Skin epidermis (tissue), 12 donors: ENCODE measurements at regions not wholly inside any gene's neighbourhood (a gene's known extent, or its start where the extent isn't known, plus 50 kb on each side); places are given as distances from the start of the nearest gene placed in this dataset.

Experiments
- H3K27ac ChIP-seq, 21 experiments: fragments of 200-600 bp; sonication (generic) in 11 of 21; one replicate each; pipeline ENCODE4 v1.5.0; 2020; ENCODE audit warnings: mild to moderate bottlenecking in 3 of 21, inconsistent platforms in 2 of 21, moderate library complexity in 2 of 21
- H3K4me3 ChIP-seq, 7 experiments: fragments of 200-600 bp; sonication (generic) in 2 of 7; one replicate each; pipeline ENCODE4 v1.5.0; 2020; ENCODE audit warnings: inconsistent platforms in 2 of 7, mild to moderate bottlenecking in 2 of 7, moderate library complexity in 1 of 7

DNA sequence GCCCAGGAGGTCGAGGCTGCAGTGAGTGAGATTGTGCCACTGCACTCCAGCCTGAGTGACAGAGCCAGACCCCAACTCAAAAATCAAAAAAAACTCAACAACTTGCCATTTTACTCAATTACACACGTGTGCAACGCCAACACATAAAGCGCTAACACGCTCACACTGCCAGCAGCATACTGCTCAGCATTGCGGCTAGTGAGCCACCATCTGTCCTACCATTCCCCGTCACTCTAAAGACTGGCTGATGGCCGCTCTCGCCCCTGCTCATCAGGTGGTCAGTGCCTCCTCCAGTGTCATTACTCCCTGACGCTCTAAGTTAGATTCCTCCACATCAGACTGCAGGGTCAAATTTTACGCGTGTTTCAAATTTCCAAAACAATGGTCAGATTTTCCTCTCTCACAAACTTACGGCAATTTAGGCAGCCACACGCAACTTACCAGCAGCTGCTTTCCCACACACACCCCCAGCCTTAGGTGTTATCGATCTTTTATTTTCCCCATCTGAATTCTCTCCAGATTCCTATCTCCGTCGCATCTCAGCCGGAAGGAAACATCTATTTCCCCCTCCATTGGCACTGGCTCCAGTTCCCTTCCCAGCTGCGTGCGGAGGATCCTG is 240.8 kb downstream of the C16orf95 start:
- H3K27ac ChIP-seq = no peak overlapping the region
- H3K4me3 ChIP-seq = no peak overlapping the region

DNA sequence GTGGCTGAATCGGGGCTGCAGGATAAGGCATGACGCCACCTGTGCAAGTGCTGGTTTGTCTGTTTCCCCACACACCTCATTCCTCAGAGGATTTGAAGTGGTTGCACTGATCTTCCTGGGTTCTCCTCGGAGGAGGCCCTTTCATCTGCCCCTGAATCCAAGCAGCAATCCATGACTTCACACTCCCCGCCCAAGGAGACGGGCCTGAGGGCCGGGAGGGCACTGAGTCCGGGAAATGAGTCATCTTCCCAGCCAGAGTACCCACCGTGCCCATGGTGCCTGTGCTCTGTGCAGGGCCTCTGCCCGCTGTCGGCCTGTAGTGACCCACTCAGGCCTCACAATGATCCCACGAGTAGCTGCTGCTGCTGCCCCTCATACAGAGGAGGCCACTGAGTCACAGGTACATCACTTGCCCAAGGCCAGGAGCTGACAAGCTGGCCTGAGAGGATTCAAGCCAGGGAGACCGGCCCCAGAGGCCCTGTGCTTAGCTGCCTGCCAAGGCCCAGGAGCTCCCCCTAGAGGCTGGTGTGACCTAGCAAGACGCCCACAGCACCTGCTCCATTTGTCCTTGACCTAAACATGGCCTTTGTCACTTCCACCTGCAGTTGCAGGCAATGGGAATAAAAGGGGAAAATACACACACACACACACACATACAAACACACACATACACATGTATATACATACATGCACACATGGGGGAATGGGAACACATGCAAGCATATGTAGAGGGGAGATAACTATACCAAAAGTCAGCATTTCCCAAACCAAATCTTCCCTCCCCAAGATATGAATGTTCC is 240.0 kb downstream of the C16orf95 start:
- H3K27ac ChIP-seq = no peak overlapping the region
- H3K4me3 ChIP-seq = no peak overlapping the region

DNA sequence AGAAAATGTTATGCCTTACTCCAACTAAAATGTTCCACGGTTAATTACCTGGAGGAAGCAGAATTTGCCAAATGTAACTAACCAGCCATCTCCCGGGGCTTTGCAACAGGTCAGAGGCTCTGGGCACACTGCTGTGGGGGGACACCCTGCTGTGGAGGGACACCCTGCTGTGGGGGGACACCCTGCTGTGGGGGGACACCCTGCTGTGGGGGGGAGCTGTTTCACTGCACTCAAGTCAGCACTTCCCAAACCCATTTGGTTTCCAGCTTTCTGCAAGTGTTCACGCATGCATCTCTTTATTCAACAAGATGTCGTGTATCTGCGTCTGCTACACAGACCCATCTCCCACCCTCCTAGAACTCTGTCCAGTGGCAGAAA is 239.5 kb downstream of the C16orf95 start:
- no peak overlapping the region for H3K27ac ChIP-seq
- H3K4me3 ChIP-seq = no peak overlapping the region

DNA sequence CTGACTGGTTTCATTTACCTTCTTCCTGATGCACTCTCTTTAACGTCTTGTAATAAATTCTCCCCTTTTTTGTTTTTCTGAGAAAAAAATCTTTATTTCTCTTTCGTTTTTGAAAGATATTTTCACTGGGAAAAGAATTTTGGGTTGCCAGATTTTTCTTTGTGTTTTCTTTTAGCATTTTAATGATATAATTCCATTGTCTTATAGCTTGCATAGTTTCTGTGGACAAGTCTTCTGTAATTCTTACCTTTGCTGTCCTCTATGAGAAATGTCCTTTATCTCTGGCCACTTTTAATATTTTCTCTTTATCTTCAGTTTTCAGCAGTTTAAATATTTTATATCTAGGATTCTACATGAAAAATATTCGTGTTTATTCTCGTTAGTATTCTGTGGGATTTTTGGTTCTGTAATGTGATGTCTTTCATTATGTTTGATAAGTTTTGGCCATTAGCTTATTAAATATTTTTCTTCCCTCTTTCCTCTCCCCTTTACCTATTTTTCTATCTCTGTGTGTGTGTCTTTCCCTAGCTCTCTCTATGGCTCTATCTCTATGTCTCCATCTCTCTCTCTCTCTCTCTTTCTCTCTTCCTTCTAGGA is 236.5 kb downstream of the C16orf95 start:
- Histone ChIP-seq H3K4me3 (no peak overlapping the region), H3K27ac (no peak overlapping the region)

DNA sequence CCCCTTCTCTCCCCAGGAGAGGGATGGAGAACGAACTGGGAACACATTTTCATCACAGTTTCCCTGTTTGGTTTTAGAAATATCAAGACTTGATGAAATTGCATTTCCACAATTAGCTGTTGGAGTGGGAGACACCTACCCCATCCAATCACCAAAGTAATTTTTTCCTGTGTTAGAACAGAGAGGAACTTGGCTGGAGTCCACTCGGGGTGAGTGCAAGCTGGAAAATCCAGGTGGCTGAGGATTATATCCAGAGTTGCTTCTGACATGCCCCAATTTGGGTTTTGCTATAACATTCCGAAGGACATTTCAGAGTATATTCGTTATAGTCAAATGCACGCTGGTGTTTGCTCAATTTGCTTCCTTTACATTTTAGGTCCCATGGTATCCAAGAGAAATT is 231.8 kb downstream of the C16orf95 start:
- H3K27ac ChIP-seq = no peak overlapping the region

DNA sequence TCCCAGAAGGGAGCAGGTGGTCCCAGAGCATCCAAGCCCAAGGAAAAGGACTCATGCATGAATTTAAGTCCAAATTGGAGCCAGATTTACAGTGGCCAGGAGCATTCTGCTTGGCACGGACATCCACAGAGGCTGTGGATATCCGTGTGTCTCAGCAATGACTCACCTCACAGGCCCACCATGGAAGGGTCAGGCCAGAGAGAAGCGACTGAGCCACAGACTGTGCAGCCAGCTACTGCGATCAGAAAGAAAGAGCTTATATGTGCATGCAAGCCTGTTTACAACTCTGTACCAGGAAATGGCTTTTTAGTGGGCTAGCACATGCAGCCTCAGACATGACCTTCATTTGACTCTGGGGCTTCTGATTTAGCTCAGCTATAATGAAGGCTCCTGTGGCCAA is 231.0 kb downstream of the C16orf95 start:
- H3K4me3 ChIP-seq = no peak overlapping the region
- H3K27ac ChIP-seq = no peak overlapping the region

More for the DNA sequence above, 231.8 kb downstream of the C16orf95 start:
- no peak overlapping the region for H3K4me3 ChIP-seq

DNA sequence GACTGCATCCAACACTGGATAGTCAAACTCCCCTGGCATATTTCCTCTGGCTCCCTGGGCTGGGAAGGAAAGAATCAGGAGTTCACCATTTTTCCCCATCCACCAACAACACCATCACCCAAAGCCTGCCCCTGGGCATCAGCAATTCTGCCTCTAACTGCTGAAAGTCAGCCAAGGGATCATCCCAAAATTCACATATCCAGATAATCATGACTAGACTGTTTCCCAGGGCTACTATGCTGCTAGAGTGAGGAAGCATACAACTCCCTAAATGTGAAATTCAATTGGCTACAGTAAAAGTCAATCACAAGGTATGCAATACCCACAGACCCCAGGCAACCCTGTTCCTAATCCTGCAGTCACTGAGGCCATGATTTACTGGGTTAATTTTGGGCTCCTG is 230.6 kb downstream of the C16orf95 start:
- Histone ChIP-seq H3K27ac (no peak overlapping the region), H3K4me3 (no peak overlapping the region)

DNA sequence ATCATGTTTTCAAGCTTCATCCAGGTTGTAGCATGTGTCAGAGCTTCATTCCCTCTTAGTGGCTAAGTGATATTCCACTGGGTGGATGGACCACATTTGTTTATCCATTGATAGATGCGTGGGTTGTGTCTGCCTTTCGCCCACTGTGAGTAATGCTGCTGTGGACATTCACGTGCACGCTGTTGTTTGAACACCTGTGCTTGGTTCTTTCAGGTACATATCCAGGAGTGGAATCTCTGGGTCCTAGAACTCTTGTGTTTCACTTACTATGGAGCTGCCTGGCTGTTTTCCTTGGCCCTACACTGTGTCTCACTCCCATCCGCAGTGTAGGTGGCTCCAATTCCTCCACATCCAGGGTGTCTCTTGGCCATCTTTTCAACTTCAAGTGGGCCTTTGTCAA is 224.2 kb downstream of the C16orf95 start:
- Histone ChIP-seq H3K27ac (no peak overlapping the region), H3K4me3 (no peak overlapping the region)

DNA sequence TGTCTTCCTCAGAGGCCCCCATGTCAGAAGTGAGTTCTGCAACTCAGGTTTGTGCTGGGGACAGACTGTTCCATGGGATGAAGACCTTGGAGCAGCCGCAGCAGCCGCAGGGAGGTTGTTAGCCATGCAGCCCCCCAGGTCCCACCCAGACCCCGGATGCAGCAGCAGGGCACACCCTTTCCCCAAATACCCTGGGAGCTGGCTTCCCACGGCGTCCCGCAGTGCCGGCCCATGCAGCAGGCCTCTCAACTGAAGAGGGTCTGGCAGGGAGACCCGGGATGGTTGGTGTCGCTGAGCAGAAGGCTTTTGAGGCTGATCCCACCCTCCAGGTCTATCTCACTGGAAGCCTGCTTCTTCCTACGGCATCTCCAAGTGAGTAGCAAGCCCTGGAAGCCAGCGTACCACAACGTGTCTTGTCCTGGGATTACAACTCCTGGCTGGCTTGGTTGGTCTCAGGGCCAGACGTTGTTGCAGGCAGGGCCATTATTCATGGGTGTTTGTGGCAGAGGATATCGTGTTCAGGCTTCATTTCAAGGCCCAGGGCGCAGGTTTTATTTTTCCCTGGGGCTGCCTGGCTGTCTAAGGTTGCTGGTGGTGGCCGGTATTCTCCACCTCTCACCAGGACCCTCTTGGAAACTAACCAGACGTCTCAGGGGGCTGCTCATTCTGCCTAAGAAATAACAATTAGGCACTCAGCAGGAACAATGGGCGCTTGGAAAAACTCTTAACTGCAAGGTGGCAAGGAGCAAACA is 223.2 kb downstream of the C16orf95 start:
- no peak overlapping the region for H3K27ac ChIP-seq
- H3K4me3 ChIP-seq = no peak overlapping the region

DNA sequence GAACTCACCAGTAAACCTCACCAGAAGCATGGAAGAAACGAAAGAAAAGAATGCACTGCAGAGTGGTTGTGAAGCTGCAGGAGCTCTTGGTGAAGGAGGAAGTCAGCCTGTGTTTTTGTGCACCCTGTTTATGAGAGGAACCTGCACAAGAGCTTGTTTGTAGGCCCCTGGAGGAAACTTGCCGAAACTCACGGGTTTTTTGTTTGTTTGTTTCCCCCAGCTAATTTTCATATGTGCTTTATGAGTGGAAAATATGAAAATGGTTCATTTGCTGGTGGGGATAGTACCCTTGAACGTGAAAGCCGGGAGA is 222.7 kb downstream of the C16orf95 start:
- no peak overlapping the region for H3K4me3 ChIP-seq
- no peak overlapping the region for H3K27ac ChIP-seq

DNA sequence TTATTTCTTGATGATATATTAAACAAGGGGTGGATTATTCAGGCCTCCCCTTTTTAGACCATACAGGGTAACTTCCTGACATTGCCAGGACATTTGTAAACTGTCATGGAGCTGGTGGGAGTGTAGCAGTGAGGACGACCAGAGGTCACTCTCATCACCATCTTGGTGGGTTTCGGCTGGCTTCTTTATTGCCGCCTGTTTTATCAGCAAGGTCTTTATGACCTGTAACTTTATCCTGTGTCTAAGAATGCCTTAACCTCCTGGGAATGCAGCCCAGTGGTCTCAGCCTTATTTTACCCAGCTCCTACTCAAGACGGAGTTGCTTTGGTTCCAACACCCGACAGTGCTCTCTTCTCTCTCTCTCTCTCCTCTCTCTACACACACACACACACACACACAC is 221.9 kb downstream of the C16orf95 start:
- Histone ChIP-seq H3K4me3 (no peak overlapping the region), H3K27ac (no peak overlapping the region)

DNA sequence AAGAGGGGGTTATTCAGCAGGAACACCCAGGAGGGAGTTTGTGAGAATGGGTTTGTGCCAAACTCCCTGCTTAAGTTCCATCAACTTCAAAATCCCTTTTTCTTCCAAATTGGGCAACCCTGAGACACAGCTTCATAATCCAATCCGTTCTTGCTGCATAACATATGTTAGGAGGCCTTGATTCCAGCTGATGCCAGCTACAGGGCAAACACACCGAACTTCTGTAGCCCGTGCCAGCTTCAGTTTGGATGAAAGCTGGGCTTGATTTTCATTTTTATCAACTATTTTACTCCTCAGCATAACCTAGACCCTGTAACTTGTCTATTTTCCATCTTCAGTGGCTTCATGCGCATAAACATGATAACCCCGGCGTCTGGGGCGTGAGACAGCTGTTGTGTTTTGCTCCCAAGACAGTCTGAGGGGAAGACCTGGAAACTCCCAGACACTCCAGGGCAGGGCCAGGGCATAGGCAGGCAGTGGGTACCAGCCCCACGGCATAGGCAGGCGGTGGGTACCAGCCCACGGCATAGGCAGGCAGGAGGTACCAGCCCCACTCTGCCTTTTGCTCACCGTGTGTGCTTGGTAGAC is 220.4 kb downstream of the C16orf95 start:
- H3K27ac ChIP-seq = no peak overlapping the region
- H3K4me3 ChIP-seq = no peak overlapping the region

DNA sequence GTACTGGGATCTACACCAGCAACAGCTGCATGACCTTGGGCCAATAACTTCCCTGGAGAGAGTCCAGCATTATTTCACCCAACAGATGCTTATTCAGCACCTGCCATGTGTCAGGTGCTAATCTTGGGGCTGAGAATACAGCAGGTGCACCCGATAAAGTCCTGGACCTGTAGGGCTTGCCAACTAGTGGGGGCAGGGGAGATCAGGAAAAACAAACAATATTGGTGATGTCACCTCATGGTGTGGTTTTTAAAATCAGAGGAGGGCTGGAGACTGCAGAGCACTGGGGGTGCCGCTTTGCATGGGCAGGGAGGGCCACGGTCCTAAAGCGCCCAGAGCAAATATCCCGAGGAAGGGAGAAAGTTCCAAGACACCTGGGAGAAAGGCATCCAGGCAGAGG is 218.8 kb downstream of the C16orf95 start:
- Histone ChIP-seq H3K4me3 (no peak overlapping the region), H3K27ac (no peak overlapping the region)

DNA sequence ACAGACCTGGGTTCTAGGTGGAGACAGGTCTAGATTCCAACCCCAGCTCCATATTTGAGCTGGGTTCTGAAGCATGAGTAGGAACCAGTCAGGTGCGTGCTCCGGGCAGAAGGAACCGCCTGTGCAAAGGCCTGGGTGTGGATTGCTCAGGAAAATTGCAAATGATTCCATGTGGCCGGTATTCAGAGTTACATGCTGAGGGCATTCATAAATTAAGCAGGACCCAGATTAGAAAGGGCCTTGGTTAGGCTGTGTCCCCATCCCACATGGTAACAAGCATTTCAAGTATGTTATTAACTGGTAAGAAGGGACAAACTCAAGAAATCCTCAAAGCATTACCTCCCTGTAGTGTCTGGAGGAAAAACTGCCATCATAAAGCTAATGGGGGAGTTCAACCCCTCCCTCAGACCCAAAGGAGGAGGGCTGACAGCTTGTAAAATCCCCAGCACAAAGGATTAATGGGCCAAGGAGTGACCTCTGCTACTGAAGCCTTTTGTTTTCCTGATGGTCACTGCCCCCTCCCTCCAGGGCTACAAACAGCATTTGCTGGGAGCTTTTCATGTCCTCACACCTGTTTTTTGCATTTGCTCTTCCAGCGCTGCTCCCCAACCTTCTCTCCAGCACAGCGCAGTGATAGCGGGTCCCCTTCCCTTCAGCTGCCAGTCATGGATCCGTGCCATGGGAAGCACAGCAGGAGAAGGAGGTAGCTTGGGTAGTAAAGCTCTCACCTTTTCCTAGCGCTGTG is 218.0 kb downstream of the C16orf95 start:
- H3K4me3 ChIP-seq = no peak overlapping the region
- H3K27ac ChIP-seq = no peak overlapping the region

DNA sequence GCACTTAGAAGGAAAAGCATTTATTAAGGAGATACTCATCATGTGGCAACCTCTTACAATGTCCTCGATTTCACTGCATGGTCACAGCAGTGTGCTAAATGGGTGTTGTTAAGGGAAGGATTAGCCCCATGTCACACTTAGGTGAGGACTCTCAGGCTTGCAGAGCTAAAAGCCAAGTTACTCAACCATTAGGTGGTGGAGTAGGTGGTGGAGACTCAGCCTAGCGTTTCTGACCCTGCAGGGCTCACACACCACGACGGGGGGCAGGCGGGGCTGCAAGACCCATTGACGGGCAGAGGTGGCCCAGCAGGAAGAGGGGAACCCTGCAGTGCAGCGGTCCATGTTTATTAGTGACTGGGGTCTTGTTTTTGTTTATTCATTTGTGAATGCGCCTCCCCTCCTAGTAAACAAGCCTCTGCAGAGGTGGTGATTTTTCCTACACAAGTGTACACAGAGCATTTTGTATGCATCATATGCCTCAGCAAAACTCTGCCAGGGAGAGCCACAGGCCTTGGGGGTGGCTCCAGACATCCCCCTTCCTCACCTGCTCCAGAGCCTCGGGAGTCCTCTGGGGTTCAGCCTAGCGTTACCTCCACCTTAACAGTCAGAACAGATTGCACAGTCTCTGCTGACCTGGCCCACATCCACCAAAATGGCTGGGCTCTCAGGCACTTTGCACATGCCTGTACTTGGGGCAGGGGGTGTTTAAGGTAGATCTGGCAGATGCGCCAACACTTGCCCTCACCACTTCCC is 216.7 kb downstream of the C16orf95 start:
- no peak overlapping the region for H3K4me3 ChIP-seq
- H3K27ac ChIP-seq = no peak overlapping the region

DNA sequence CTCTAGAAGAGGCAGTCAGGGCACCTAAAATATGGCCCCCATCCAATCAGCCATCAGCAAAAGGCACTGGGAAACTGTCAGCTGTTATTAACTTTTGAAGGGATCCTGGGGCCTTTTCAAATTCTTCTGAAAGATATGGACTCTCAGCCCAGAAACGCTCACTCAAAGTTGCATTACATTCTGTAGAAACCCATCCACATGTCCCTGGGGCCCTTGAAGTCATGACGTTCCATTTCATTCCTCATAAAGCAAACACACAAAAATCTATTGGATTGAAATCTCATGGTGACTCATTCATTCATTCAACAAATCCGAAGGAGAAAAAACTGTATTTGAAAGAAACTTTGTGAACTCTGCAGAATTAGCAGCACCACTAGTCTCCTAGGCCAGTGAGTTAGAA is 215.3 kb downstream of the C16orf95 start:
- Histone ChIP-seq H3K4me3 (no peak overlapping the region), H3K27ac (no peak overlapping the region)

DNA sequence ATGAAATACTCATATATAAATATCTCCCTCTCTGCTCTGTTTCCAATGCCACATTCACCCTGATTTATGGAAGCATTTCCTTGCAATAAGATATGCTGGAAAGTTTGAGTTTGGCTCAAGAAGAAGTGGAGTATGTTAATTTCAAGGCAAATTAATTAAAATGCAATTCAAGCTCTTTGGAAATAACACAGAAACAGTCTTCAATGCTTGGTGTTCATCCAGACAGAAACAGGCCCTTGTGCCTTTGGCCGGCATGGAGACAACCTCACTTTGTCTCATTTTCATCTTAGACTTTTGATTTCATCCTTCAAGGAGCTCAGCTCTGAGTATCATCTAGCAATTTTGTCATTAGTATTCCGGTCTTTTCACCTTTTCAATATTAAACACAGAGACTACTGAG is 210.0 kb downstream of the C16orf95 start:
- Histone ChIP-seq H3K27ac (no peak overlapping the region), H3K4me3 (no peak overlapping the region)

DNA sequence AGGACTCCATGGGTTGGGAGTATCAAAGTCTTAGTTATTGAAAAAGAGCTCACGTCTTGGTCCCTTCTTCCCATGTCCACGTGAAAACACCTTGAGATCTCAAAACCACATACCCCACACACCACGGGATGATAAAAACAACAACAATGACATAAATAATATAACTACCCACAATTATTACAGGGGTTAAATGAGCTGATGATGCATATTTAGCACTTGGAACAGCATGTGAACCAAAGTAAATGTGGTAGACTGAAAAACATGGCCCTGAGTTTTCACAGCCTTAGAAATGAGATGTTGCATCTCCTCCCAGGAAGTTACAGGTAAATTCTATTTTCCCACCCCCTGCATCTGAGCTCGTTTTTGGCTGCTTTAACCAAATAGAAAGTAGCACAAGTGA is 208.9 kb downstream of the C16orf95 start:
- H3K27ac ChIP-seq = no peak overlapping the region
- no peak overlapping the region for H3K4me3 ChIP-seq

DNA sequence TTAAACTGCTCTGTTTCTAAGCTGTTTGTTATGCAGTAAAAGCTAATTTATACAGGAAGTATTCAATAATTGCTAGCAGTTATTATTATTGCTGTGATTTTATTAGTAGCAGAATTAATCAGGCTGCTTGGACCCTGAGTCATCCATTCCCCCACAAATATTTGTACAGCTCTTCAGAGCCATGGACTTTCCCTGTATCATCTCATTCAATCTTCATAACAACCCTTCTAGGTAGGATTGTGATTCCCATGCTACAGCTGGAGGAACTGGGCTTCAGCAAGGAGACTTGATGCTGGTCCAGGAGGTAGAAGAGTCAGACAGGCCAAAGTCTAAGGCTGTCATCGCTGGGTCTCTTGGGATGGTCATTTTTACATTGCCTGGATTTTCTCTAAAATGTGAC is 208.3 kb downstream of the C16orf95 start:
- no peak overlapping the region for H3K27ac ChIP-seq

More for the DNA sequence above, 208.3 kb downstream of the C16orf95 start:
- no peak overlapping the region for H3K4me3 ChIP-seq
